ENCODE measurements at regions not wholly inside any gene's neighbourhood (a gene's known extent, or its start where the extent isn't known, plus 50 kb on each side); places are given as distances from the start of the nearest gene placed in this dataset.

- in situ Hi-C loops (cut with HindIII; ENCODE audit: low pct_unique_long_range_greater_than_20kb, low sequenced_read_pairs): no loop called here
- no peak for DNase-seq (ENCODE audit: low read depth)
These were observed 81.8 kb downstream of the NR2F2 start for GRCh38 chr15:96412045-96412905.

GRCh38 chr15:96412906-96413231 lies 82.4 kb downstream of the NR2F2 start:
- DNase-seq (ENCODE audit: low read depth): no peak
- in situ Hi-C loops (cut with HindIII; ENCODE audit: low pct_unique_long_range_greater_than_20kb, low sequenced_read_pairs): no loop called here

- in situ Hi-C loops (cut with HindIII; ENCODE audit: low pct_unique_long_range_greater_than_20kb, low sequenced_read_pairs): no loop called here
- no peak for DNase-seq (ENCODE audit: low read depth)
These were observed 83.2 kb downstream of the NR2F2 start for GRCh38 chr15:96413657-96414056.

- in situ Hi-C loops (cut with HindIII; ENCODE audit: low pct_unique_long_range_greater_than_20kb, low sequenced_read_pairs): no loop called here
- DNase-seq (ENCODE audit: low read depth): no peak
These were observed 84.4 kb downstream of the NR2F2 start for GRCh38 chr15:96414875-96415274.

GRCh38 chr15:96415513-96416217 lies 85.2 kb downstream of the NR2F2 start:
- DNase-seq (ENCODE audit: low read depth): no peak
- in situ Hi-C loops (cut with HindIII; ENCODE audit: low pct_unique_long_range_greater_than_20kb, low sequenced_read_pairs): no loop called here

- in situ Hi-C loops (cut with HindIII; ENCODE audit: low pct_unique_long_range_greater_than_20kb, low sequenced_read_pairs): no loop called here
- no peak for DNase-seq (ENCODE audit: low read depth)
These were observed 85.9 kb downstream of the NR2F2 start for GRCh38 chr15:96416218-96416933.

GRCh38 chr15:96416934-96417759 lies 86.6 kb downstream of the NR2F2 start:
- in situ Hi-C loops (cut with HindIII; ENCODE audit: low pct_unique_long_range_greater_than_20kb, low sequenced_read_pairs): no loop called here
- peak; percentile 32 for DNase-seq (ENCODE audit: low read depth)

- no peak for DNase-seq (ENCODE audit: low read depth)
- in situ Hi-C loops (cut with HindIII; ENCODE audit: low pct_unique_long_range_greater_than_20kb, low sequenced_read_pairs): no loop called here
These were observed 87.2 kb downstream of the NR2F2 start for GRCh38 chr15:96417760-96418130.

GRCh38 chr15:96418146-96418545 lies 87.6 kb downstream of the NR2F2 start:
- in situ Hi-C loops (cut with HindIII; ENCODE audit: low pct_unique_long_range_greater_than_20kb, low sequenced_read_pairs): no loop called here
- DNase-seq (ENCODE audit: low read depth): peak; percentile 70

GRCh38 chr15:96421178-96421601 lies 90.7 kb downstream of the NR2F2 start:
- in situ Hi-C loops (cut with HindIII; ENCODE audit: low pct_unique_long_range_greater_than_20kb, low sequenced_read_pairs): no loop called here
- no peak for DNase-seq (ENCODE audit: low read depth)

- no peak for DNase-seq (ENCODE audit: low read depth)
- in situ Hi-C loops (cut with HindIII; ENCODE audit: low pct_unique_long_range_greater_than_20kb, low sequenced_read_pairs): no loop called here
These were observed 91.6 kb downstream of the NR2F2 start for GRCh38 chr15:96422125-96422524.

- DNase-seq (ENCODE audit: low read depth): no peak
- in situ Hi-C loops (cut with HindIII; ENCODE audit: low pct_unique_long_range_greater_than_20kb, low sequenced_read_pairs): no loop called here
These were observed 94.2 kb downstream of the NR2F2 start for GRCh38 chr15:96424674-96425073.

- in situ Hi-C loops (cut with HindIII; ENCODE audit: low pct_unique_long_range_greater_than_20kb, low sequenced_read_pairs): no loop called here
- DNase-seq (ENCODE audit: low read depth): peak; percentile 83
These were observed 98.2 kb downstream of the NR2F2 start for GRCh38 chr15:96428742-96429141.

GRCh38 chr15:96431786-96432185 lies 101.3 kb downstream of the NR2F2 start:
- in situ Hi-C loops (cut with HindIII; ENCODE audit: low pct_unique_long_range_greater_than_20kb, low sequenced_read_pairs): no loop called here

GRCh38 chr15:96435022-96435421 lies 104.5 kb downstream of the NR2F2 start:
- in situ Hi-C loops (cut with HindIII; ENCODE audit: low pct_unique_long_range_greater_than_20kb, low sequenced_read_pairs): no loop called here
- DNase-seq (ENCODE audit: low read depth): no peak

More at GRCh38 chr15:96431786-96432185, 101.3 kb downstream of the NR2F2 start:
- DNase-seq (ENCODE audit: low read depth): no peak

- in situ Hi-C loops (cut with HindIII; ENCODE audit: low pct_unique_long_range_greater_than_20kb, low sequenced_read_pairs): no loop called here
- DNase-seq (ENCODE audit: low read depth): no peak
These were observed 105.3 kb downstream of the NR2F2 start for GRCh38 chr15:96435841-96436240.

- no peak for DNase-seq (ENCODE audit: low read depth)
- in situ Hi-C loops (cut with HindIII; ENCODE audit: low pct_unique_long_range_greater_than_20kb, low sequenced_read_pairs): no loop called here
These were observed 110.5 kb downstream of the NR2F2 start for GRCh38 chr15:96440978-96441377.

GRCh38 chr15:96442076-96442475 lies 111.6 kb downstream of the NR2F2 start:
- in situ Hi-C loops (cut with HindIII; ENCODE audit: low pct_unique_long_range_greater_than_20kb, low sequenced_read_pairs): no loop called here
- no peak for DNase-seq (ENCODE audit: low read depth)
